Chondrocyte (in vitro differentiated cells): ENCODE measurements at regions not wholly inside any gene's neighbourhood (a gene's known extent, or its start where the extent isn't known, plus 50 kb on each side); places are given as distances from the start of the nearest gene placed in this dataset.

Source experiments
- DNase-seq: peaks from one replicate; pipeline ENCODE4 v3.0.0; 2021; ENCODE audit warnings: mixed read lengths, low spot score
- H3K27ac Mint-ChIP-seq: one replicate; pipeline ENCODE4 v1.8.0; 2021; ENCODE audit warnings: mild to moderate bottlenecking, moderate library complexity, mixed read lengths; ENCODE audit not compliant: unreplicated experiment
- H3K27me3 Mint-ChIP-seq: 2 replicates; pipeline ENCODE4 v1.8.0; 2021; ENCODE audit warnings: low read depth, mixed read lengths
- H3K36me3 Mint-ChIP-seq: 2 replicates; pipeline ENCODE4 v1.8.0; 2021; ENCODE audit warnings: low read depth, mixed read lengths
- H3K4me1 Mint-ChIP-seq: 2 replicates; pipeline ENCODE4 v1.8.0; 2021; ENCODE audit warnings: low read depth, mild to moderate bottlenecking, mixed read lengths
- H3K4me3 Mint-ChIP-seq: one replicate; pipeline ENCODE4 v1.8.0; 2021; ENCODE audit warnings: mild to moderate bottlenecking, moderate library complexity, mixed read lengths; ENCODE audit not compliant: unreplicated experiment
- H3K9me3 Mint-ChIP-seq: 2 replicates; pipeline ENCODE4 v1.8.0; 2021; ENCODE audit warnings: low read depth, mixed read lengths
- TF ChIP-seq, protein P1 (sequence below): fragments of 200-600 bp; sonication (generic); IDR thresholded peaks from 2 replicates; pipeline ENCODE4 v1.5.0; 2021; ENCODE audit warnings: antibody characterized with exemption, mild to moderate bottlenecking, moderate library complexity

DNA sequence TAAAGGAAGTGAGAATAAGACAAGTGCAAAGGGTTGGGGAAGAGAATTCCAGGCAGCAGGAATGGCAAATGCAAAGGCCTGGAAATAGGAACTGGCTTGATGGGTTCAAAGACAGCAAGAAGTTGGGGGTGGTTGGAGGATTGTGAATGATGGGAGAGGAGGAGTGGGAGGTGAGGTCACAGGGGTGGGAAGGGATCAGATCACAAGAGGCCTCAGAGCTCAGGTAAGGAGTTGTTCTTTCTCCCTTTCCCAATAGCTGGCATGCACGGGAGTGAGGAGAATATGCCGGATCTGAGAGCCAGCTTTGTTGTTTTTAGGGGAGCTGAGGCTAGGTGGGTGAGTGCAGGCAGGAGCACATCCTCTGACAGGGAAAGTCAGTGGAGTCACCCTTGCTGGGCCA lies 94.0 kb upstream of the RAB3GAP2 start:
- no peak for DNase-seq
- TF ChIP-seq, protein P1, sequence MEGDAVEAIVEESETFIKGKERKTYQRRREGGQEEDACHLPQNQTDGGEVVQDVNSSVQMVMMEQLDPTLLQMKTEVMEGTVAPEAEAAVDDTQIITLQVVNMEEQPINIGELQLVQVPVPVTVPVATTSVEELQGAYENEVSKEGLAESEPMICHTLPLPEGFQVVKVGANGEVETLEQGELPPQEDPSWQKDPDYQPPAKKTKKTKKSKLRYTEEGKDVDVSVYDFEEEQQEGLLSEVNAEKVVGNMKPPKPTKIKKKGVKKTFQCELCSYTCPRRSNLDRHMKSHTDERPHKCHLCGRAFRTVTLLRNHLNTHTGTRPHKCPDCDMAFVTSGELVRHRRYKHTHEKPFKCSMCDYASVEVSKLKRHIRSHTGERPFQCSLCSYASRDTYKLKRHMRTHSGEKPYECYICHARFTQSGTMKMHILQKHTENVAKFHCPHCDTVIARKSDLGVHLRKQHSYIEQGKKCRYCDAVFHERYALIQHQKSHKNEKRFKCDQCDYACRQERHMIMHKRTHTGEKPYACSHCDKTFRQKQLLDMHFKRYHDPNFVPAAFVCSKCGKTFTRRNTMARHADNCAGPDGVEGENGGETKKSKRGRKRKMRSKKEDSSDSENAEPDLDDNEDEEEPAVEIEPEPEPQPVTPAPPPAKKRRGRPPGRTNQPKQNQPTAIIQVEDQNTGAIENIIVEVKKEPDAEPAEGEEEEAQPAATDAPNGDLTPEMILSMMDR, result no peak
- no peak overlapping the region for H3K4me3 Mint-ChIP-seq
- no peak overlapping the region for H3K27ac Mint-ChIP-seq
- no peaks in the 10 kb centered on the region for H3K36me3 Mint-ChIP-seq
- peaks cover 21% of the 10 kb centered on the region for H3K4me1 Mint-ChIP-seq
- H3K27me3 Mint-ChIP-seq, result peaks cover 4% of the 10 kb centered on the region
- H3K9me3 Mint-ChIP-seq, result peaks cover 4% of the 10 kb centered on the region

DNA sequence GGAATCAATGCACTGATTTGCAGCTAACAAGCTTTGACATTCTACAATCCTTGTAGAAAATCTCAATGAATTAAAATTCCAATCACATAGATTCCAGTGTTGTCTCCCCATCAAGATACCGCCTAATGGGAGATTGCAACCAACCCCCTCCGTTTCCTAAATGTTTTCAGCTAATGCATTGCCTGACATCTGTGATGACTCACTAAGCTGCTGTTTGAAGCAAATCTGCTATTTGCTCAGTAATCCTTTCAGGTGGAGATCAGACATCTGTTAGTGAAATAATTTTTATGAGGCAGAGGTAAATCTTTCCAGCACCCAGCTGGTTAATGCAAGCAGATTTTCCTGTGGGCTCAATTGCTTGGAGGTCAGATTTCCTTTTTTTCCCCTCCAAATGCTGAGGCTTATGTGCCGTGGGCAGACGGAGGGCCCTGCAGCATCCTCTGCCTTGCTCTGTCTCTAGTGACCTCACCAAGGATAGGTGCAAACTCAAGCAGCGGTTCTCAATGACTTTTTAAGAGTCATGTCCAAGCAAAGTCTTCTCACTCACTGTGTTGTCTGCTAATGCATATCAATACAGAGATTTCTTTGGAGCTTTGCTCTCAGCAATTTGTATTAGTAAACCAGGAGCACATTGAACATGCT lies 91.1 kb upstream of the RAB3GAP2 start:
- Mint-ChIP-seq H3K36me3 (no peaks in the 10 kb centered on the region), H3K4me1 (peaks cover under 1% of the 10 kb centered on the region), H3K9me3 (peaks cover 4% of the 10 kb centered on the region), H3K27me3 (peaks cover 4% of the 10 kb centered on the region), H3K4me3 (no peak overlapping the region), H3K27ac (no peak overlapping the region)
- no peak for DNase-seq
- TF ChIP-seq, protein P1, result no peak

DNA sequence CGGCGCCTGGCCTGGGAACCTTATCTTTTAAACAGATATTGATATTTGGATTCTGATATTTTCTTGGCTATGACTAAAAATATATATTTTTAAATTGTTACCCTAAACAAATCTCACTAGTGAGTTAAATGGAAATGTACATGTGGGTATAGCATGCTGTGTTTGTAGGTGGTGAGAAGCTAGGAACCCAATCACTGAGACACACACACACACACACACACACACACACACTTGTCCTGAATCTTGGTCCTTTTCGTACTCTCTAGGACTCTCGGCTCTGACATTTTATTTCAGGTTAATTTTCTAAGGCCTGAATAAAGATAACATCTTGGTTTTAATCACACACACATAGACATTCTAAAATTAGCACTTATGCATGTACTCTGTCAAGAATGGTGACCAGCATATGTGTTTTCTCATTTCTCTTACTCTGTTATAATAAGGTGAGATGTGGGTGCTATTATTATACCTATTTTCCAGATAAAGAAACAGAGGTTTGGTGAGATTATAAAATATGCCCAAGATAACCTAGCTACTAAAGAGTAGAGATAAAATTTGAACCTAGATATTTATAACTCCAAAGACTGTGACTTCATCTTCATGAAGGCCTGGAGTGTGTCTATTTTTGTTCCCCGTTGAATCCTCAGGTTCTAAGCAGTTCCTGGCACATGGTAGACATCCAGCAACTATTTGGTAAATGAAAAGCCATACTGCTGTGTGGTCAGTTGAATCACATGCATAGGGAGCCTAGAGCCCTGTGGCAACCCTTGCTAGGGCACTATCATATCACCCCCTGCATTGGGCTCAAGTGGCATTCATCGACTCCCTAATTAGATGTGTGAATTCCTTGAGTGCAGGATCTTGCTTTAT lies 85.0 kb upstream of the RAB3GAP2 start:
- Mint-ChIP-seq H3K36me3 (no peaks in the 10 kb centered on the region), H3K4me1 (no peaks in the 10 kb centered on the region), H3K4me3 (no peak overlapping the region), H3K9me3 (no peaks in the 10 kb centered on the region), H3K27me3 (peaks cover 3% of the 10 kb centered on the region), H3K27ac (no peak overlapping the region)
- DNase-seq, result no peak
- TF ChIP-seq, protein P1, result no peak

DNA sequence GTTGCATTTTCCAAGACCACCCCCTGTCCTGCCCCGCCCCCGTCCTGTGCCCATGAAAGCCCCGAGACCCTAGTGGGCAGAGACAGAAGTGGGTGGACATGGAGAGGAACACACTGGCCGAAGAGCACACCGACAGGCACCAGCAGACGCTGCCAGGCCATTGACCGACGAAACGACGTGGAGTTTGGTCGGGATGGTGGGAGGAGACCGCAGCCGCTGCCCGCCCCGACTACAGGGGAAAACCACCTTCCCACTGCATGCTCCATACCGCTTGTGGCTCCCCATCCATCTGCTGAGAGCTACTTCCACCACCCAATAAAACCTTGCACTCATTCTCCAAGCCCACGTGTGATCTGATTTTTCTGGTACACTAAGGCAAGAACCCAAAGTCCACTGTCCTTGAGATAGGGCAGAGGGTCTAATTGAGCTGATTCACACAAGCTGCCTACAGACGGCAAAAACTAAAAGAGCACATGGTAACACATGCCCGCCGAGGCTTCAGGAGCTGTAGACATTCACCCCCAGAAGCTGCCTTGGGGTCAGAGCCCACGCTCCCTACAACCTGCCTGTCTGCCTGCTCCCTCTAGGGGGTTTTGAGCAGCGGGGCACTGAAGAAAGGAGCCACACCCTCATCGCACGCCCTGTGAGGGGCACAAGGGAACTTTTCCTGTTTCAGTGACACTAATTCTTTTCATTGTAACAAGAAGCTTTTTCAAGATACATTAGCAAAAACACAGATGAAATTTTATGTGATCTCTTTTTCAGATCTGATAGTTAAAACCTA lies 81.2 kb upstream of the RAB3GAP2 start:
- TF ChIP-seq, protein P1, result no peak
- Mint-ChIP-seq H3K9me3 (no peaks in the 10 kb centered on the region), H3K27me3 (no peaks in the 10 kb centered on the region), H3K27ac (no peak overlapping the region), H3K4me1 (peaks cover 4% of the 10 kb centered on the region), H3K36me3 (no peaks in the 10 kb centered on the region), H3K4me3 (no peak overlapping the region)
- DNase-seq, result no peak

DNA sequence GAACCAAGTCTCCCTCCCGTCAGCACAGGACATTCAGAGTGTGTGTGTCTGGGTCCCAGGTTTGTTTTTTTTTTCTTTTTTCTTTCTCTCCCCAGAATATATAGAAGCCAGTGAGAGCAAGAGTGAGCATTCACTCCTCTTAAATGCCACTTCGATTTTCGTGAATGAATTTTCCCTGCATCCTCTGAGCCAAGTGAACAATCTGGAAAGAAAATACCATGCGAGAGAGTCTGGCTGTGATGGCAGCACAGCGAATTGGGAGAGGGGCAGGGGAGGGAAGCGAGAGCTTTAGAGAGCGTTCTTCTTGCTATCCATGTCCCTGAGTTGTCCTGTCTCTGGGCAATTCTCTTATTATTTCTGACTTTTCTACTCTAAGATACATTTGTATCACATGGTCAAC lies 76.0 kb upstream of the RAB3GAP2 start:
- TF ChIP-seq, protein P1, result no peak
- DNase-seq, result no peak
- peaks cover 6% of the 10 kb centered on the region for H3K27me3 Mint-ChIP-seq
- H3K27ac Mint-ChIP-seq, result no peak overlapping the region
- no peaks in the 10 kb centered on the region for H3K9me3 Mint-ChIP-seq
- H3K4me1 Mint-ChIP-seq, result peaks cover 4% of the 10 kb centered on the region
- no peaks in the 10 kb centered on the region for H3K36me3 Mint-ChIP-seq
- no peak overlapping the region for H3K4me3 Mint-ChIP-seq
